ENCODE measurements at regions not wholly inside any gene's neighbourhood (a gene's known extent, or its start where the extent isn't known, plus 50 kb on each side); places are given as distances from the start of the nearest gene placed in this dataset.

DNA sequence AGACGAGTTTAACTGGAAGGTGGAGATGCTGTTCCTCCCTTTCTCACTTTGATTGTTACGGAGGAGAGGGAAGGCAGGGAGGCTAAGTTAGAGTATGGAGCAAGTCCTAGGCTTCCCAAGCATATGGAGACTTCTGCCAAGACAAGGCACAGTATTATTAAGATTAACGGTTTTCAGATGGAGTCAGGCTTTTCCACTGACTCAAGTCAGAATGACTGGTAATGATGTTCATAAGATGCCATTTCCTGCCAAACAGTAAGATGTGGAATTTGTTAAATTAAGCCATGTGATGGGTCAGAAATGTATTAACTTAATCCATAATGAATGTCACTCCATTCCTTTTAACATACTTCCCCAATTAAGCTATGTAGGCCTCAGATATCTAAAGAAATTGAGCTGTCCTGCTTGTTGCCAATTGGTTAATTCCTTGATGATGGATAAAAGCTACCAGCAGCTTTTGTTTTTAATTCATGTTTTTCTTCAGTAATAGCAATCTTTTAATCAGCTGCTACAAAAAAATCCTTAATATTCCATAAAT, 383.7 kb downstream of the ZNF521 start:
- TF ChIP-seq, protein P1, sequence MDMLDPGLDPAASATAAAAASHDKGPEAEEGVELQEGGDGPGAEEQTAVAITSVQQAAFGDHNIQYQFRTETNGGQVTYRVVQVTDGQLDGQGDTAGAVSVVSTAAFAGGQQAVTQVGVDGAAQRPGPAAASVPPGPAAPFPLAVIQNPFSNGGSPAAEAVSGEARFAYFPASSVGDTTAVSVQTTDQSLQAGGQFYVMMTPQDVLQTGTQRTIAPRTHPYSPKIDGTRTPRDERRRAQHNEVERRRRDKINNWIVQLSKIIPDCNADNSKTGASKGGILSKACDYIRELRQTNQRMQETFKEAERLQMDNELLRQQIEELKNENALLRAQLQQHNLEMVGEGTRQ (IDR thresholded peaks at IDR 0.05) = no peak
- TF ChIP-seq EP300 (IDR thresholded peaks at IDR 0.05) (no peak), FOSL2 (IDR thresholded peaks at IDR 0.05) (no peak), FOSL2 (CRISPR knock-in tag; IDR thresholded peaks at IDR 0.05) (no peak), JUN (IDR thresholded peaks at IDR 0.05) (no peak), POLR2A (IDR thresholded peaks at IDR 0.05; ENCODE audit: low read length) (no peak)
- TF ChIP-seq, protein P2, sequence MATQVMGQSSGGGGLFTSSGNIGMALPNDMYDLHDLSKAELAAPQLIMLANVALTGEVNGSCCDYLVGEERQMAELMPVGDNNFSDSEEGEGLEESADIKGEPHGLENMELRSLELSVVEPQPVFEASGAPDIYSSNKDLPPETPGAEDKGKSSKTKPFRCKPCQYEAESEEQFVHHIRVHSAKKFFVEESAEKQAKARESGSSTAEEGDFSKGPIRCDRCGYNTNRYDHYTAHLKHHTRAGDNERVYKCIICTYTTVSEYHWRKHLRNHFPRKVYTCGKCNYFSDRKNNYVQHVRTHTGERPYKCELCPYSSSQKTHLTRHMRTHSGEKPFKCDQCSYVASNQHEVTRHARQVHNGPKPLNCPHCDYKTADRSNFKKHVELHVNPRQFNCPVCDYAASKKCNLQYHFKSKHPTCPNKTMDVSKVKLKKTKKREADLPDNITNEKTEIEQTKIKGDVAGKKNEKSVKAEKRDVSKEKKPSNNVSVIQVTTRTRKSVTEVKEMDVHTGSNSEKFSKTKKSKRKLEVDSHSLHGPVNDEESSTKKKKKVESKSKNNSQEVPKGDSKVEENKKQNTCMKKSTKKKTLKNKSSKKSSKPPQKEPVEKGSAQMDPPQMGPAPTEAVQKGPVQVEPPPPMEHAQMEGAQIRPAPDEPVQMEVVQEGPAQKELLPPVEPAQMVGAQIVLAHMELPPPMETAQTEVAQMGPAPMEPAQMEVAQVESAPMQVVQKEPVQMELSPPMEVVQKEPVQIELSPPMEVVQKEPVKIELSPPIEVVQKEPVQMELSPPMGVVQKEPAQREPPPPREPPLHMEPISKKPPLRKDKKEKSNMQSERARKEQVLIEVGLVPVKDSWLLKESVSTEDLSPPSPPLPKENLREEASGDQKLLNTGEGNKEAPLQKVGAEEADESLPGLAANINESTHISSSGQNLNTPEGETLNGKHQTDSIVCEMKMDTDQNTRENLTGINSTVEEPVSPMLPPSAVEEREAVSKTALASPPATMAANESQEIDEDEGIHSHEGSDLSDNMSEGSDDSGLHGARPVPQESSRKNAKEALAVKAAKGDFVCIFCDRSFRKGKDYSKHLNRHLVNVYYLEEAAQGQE (IDR thresholded peaks at IDR 0.05) = no peak
- TF ChIP-seq, protein P3, sequence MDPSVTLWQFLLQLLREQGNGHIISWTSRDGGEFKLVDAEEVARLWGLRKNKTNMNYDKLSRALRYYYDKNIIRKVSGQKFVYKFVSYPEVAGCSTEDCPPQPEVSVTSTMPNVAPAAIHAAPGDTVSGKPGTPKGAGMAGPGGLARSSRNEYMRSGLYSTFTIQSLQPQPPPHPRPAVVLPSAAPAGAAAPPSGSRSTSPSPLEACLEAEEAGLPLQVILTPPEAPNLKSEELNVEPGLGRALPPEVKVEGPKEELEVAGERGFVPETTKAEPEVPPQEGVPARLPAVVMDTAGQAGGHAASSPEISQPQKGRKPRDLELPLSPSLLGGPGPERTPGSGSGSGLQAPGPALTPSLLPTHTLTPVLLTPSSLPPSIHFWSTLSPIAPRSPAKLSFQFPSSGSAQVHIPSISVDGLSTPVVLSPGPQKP (IDR thresholded peaks at IDR 0.05; ENCODE audit: low read depth, low read length) = no peak
- TF ChIP-seq, protein P4, sequence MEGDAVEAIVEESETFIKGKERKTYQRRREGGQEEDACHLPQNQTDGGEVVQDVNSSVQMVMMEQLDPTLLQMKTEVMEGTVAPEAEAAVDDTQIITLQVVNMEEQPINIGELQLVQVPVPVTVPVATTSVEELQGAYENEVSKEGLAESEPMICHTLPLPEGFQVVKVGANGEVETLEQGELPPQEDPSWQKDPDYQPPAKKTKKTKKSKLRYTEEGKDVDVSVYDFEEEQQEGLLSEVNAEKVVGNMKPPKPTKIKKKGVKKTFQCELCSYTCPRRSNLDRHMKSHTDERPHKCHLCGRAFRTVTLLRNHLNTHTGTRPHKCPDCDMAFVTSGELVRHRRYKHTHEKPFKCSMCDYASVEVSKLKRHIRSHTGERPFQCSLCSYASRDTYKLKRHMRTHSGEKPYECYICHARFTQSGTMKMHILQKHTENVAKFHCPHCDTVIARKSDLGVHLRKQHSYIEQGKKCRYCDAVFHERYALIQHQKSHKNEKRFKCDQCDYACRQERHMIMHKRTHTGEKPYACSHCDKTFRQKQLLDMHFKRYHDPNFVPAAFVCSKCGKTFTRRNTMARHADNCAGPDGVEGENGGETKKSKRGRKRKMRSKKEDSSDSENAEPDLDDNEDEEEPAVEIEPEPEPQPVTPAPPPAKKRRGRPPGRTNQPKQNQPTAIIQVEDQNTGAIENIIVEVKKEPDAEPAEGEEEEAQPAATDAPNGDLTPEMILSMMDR (IDR thresholded peaks at IDR 0.05) = no peak

Measured in A549 (cell line).